ENCODE measurements at regions not wholly inside any gene's neighbourhood (a gene's known extent, or its start where the extent isn't known, plus 50 kb on each side); places are given as distances from the start of the nearest gene placed in this dataset.
A peak's percentile ranks its signal among the peaks of the same experiment; 100 is the strongest.

- Histone ChIP-seq H4K5ac (ENCODE audit: low read depth, low read length) (no peak overlapping the region), H2AK5ac (ENCODE audit: low read depth, low read length) (no peak overlapping the region; the same call in 1 of the 2 replicates), H3K27ac (ENCODE audit: insufficient read depth, low read length) (no peak overlapping the region), H3K36me3 (ENCODE audit: control insufficient read depth, insufficient read depth, low read length) (no peaks in the 10 kb centered on the region), H2BK15ac (ENCODE audit: low read depth, low read length) (peak overlapping the region; percentile 44; the same call in 1 of the 3 replicates), H2BK5ac (ENCODE audit: low read depth, low read length, poor library complexity, severe bottlenecking) (no peak overlapping the region), H4K8ac (ENCODE audit: low read depth in 2 of 2, low read length in 2 of 2) (peak overlapping the region in 1 of 2 experiments; percentile 50; a peak in 1 of 4 replicates), H3K9ac (ENCODE audit: low read depth, low read length) (no peak overlapping the region), H3K9me1 (ENCODE audit: insufficient read depth, low read length) (no peaks in the 10 kb centered on the region), H3K14ac (replicated peaks; ENCODE audit: low read depth, low read length) (no peak overlapping the region), H2AK9ac (replicated peaks; ENCODE audit: low read depth, low read length, poor library complexity) (no peak overlapping the region), H3K4me3 (ENCODE audit: insufficient read depth, low read depth, low read length) (no peak overlapping the region), H3K4me2 (ENCODE audit: low read depth, low read length) (no peak overlapping the region), H3K4ac (ENCODE audit: low read depth, low read length) (no peak overlapping the region), H3K56ac (ENCODE audit: extremely low read depth, insufficient read depth, low read length) (no peak overlapping the region), H4K91ac (ENCODE audit: insufficient read depth, low read depth, low read length) (no peak overlapping the region), H3K23ac (ENCODE audit: low read depth, low read length) (no peak overlapping the region), H2BK20ac (ENCODE audit: low read depth, low read length) (peak overlapping the region; percentile 36; the same call in 1 of the 2 replicates), H3K79me1 (ENCODE audit: low read depth in 1 of 2, low read length in 2 of 2) (no peaks in the 10 kb centered on the region), H3K4me1 (ENCODE audit: control insufficient read depth, insufficient read depth, low read length) (peaks cover 5% of the 10 kb centered on the region), H3K18ac (ENCODE audit: low read depth, low read length) (no peak overlapping the region), H2BK120ac (ENCODE audit: low read depth, low read length) (no peak overlapping the region), H4K20me1 (ENCODE audit: insufficient read depth, low read length) (no peaks in the 10 kb centered on the region), H2AFZ (replicated peaks; ENCODE audit: low read length, poor library complexity) (no peak overlapping the region), H3K9me3 (ENCODE audit: control insufficient read depth, insufficient read depth, low read length) (no peaks in the 10 kb centered on the region), H3K27me3 (ENCODE audit: control insufficient read depth, insufficient read depth, low read length) (no peaks in the 10 kb centered on the region)
- DNase-seq (no peak), ATAC-seq (ENCODE audit: low read depth) (no peak; the same call in 1 of the 2 replicates)
- WGBS, 2 experiments (ENCODE audit: extremely low coverage in 2 of 2, insufficient read length in 1 of 2) = no CpG with 5 or more reads among the region's 2 CpGs
- CTCF ChIA-PET = interaction anchor here (0.6 kb wide), 1 partner anchor 729 kb away, joined by 3 read pairs; no protein-coding TSS in a partner anchor
- in situ Hi-C loops (cut with MboI; ENCODE audit: low sequenced_read_pairs) (no loop called here), intact Hi-C loops (cut with micrococcal nuclease) (loop anchor here (5.0 kb wide), 1 partner anchor 41 kb away; no protein-coding TSS in a partner anchor), dilution Hi-C loops (cut with HindIII; ENCODE audit: low sequenced_read_pairs, unreplicated experiment) (no loop called here)
- no TSS peak for BruUV-seq (replicated peaks)
- TF ChIP-seq MAZ (IDR thresholded peaks at IDR 0.05; ENCODE audit: borderline replicate concordance, low read depth, low read length) (no peak), CTCF (conservative IDR thresholded peaks at IDR 0.05; ENCODE audit: low read depth, low read length) (no peak), RCOR1 (IDR thresholded peaks at IDR 0.05; ENCODE audit: insufficient replicate concordance, low read length) (no peak), ELK1 (IDR thresholded peaks at IDR 0.05; ENCODE audit: borderline replicate concordance, low read depth, low read length) (no peak), NFE2L2 (IDR thresholded peaks at IDR 0.05; ENCODE audit: low read depth, low read length) (no peak), MXI1 (IDR thresholded peaks at IDR 0.05; ENCODE audit: borderline replicate concordance, low read depth, low read length) (no peak), RFX5 (IDR thresholded peaks at IDR 0.05; ENCODE audit: low read depth, low read length) (no peak), SMC3 (IDR thresholded peaks at IDR 0.05; ENCODE audit: low read depth, low read length) (no peak), FOS (IDR thresholded peaks at IDR 0.05; ENCODE audit: low read depth, low read length) (no peak)
- POLR2A ChIA-PET (ENCODE audit: unreplicated experiment) = no interaction called here
Observed at GRCh38 chr6:132011582-132011981, 60.4 kb upstream of the CCN2 start.

All from IMR-90 (cell line).